SK-N-SH (cell line): ENCODE measurements at regions not wholly inside any gene's neighbourhood (a gene's known extent, or its start where the extent isn't known, plus 50 kb on each side); places are given as distances from the start of the nearest gene placed in this dataset.

Source experiments
- CTCF ChIA-PET: fragments of 300-600, 350-600 bp; formaldehyde crosslinking; extraction: SDS; loops from one replicate; lab custom pipeline; 2021; lab: Yijun Ruan, JAX
- POLR2A ChIA-PET: fragments of 350-600 bp; sonication (Branson Sonifier 250); formaldehyde crosslinking; extraction: SDS; loops from one replicate; lab custom pipeline; 2020; ENCODE audit warnings: antibody characterized with exemption, inconsistent platforms; lab: Yijun Ruan, JAX
- DNase-seq: peaks from one replicate; pipeline ENCODE4 v3.0.0; 2012
- H2AFZ ChIP-seq: fragments of 200-600 bp; sonication (generic); 2 replicates; pipeline ENCODE4 v1.8.1; 2016; ENCODE audit warnings: antibody characterized with exemption, mild to moderate bottlenecking, low read depth
- H3F3A ChIP-seq: fragments of 200-600 bp; sonication (generic); replicated peaks from 2 replicates; pipeline ENCODE3; 2016; ENCODE audit warnings: antibody characterized with exemption, mild to moderate bottlenecking; ENCODE audit not compliant: insufficient read depth
- H3K27ac ChIP-seq, 2 experiments: fragments of 200-500 bp in 1 of 2; fragments of 200-600 bp in 1 of 2; sonication (Bioruptor generic) in 1 of 2; sonication (generic), shearing (Covaris generic) in 1 of 2; 2 replicates each; pipeline versions ENCODE4 v1.5.1 to v1.6.1; 2014 to 2016; ENCODE audit warnings: low read depth in 2 of 2, inconsistent platforms in 1 of 2, low read length in 1 of 2, mild to moderate bottlenecking in 1 of 2, mixed read lengths in 1 of 2
- H3K27me3 ChIP-seq: fragments of 200-600 bp; sonication (generic), shearing (Covaris generic); 2 replicates; pipeline ENCODE4 v1.6.1; 2016; ENCODE audit warnings: mixed run types; ENCODE audit not compliant: insufficient read depth
- H3K36me3 ChIP-seq, 2 experiments: fragments of 200-500 bp in 1 of 2; fragments of 200-600 bp in 1 of 2; sonication (Bioruptor generic) in 1 of 2; sonication (generic) in 1 of 2; replicated peaks in 1 of 2; 2 replicates each; pipeline versions ENCODE3 to v1.5.1; 2014 to 2016; ENCODE audit warnings: low read length in 1 of 2, mild to moderate bottlenecking in 1 of 2; ENCODE audit not compliant: insufficient read depth in 2 of 2, control insufficient read depth in 1 of 2
- H3K4me1 ChIP-seq, 2 experiments: fragments of 200-500 bp in 1 of 2; fragments of 200-600 bp in 1 of 2; sonication (Bioruptor generic) in 1 of 2; sonication (generic), shearing (Covaris generic) in 1 of 2; 2 replicates each; pipeline versions ENCODE4 v1.5.1 to v1.6.1; 2014 to 2016; ENCODE audit warnings: low read depth in 1 of 2, low read length in 1 of 2, mixed run types in 1 of 2; ENCODE audit not compliant: insufficient read depth in 2 of 2, control insufficient read depth in 1 of 2
- H3K4me2 ChIP-seq: fragments of 200-600 bp; sonication (generic), shearing (Covaris generic); 2 replicates; pipeline ENCODE4 v1.6.1; 2017; ENCODE audit warnings: mixed run types
- H3K4me3 ChIP-seq, 2 experiments: fragments of 200-500 bp in 1 of 2; fragments of 200-600 bp in 1 of 2; sonication (Bioruptor generic) in 1 of 2; sonication (generic), shearing (Covaris generic) in 1 of 2; 2 replicates each; pipeline versions ENCODE4 v1.5.1 to v1.8.1; 2014 to 2016; ENCODE audit warnings: low read depth in 2 of 2, inconsistent platforms in 1 of 2, low read length in 1 of 2, mild to moderate bottlenecking in 1 of 2, mixed read lengths in 1 of 2, moderate library complexity in 1 of 2
- H3K79me2 ChIP-seq: fragments of 200-600 bp; sonication (generic); 2 replicates; pipeline ENCODE4 v1.8.1; 2017; ENCODE audit warnings: mild to moderate bottlenecking; ENCODE audit not compliant: insufficient read depth
- H3K9ac ChIP-seq: fragments of 200-600 bp; sonication (generic); 2 replicates; pipeline ENCODE4 v1.6.1; 2017; ENCODE audit warnings: mixed run types
- H3K9me2 ChIP-seq: fragments of 200-600 bp; sonication (generic); 2 replicates; pipeline ENCODE4 v1.6.1; 2017; ENCODE audit warnings: mixed run types
- H3K9me3 ChIP-seq: fragments of 200-600 bp; sonication (generic); 2 replicates; pipeline ENCODE4 v1.6.1; 2017; ENCODE audit warnings: mixed run types, mild to moderate bottlenecking, moderate library complexity
- H4K20me1 ChIP-seq: fragments of 200-600 bp; sonication (generic); 2 replicates; pipeline ENCODE4 v1.6.1; 2017; ENCODE audit warnings: mild to moderate bottlenecking, mixed run types; ENCODE audit not compliant: insufficient read depth
- EP300 ChIP-seq, 2 experiments: IDR thresholded peaks; 2 replicates each; pipeline versions ENCODE4 v1.4.0 to v1.6.1; 2012; ENCODE audit warnings: borderline replicate concordance in 1 of 2, low read depth in 1 of 2, low read length in 1 of 2
- FOXJ3 ChIP-seq: sonication (generic); formaldehyde crosslinking; IDR thresholded peaks from 2 replicates; pipeline ENCODE4 v1.5.1; 2020; ENCODE audit warnings: mild to moderate bottlenecking, missing genetic modification reagents
- GABPA ChIP-seq: IDR thresholded peaks from 2 replicates; pipeline ENCODE4 v1.4.0; 2012; ENCODE audit warnings: low read depth, mild to moderate bottlenecking
- MEF2A ChIP-seq: IDR thresholded peaks from 2 replicates; pipeline ENCODE4 v1.4.0; 2012; ENCODE audit warnings: low read depth, borderline replicate concordance
- MXI1 ChIP-seq: IDR thresholded peaks from 2 replicates; pipeline ENCODE4 v1.6.1; 2012; ENCODE audit warnings: mild to moderate bottlenecking, low read depth, low read length, improper control_type of control experiment
- NRF1 ChIP-seq: IDR thresholded peaks from 2 replicates; pipeline ENCODE4 v1.6.1; 2012; ENCODE audit warnings: low read depth, mild to moderate bottlenecking, low read length
- RAD21 ChIP-seq: IDR thresholded peaks from 2 replicates; pipeline ENCODE4 v1.6.1; 2012; ENCODE audit warnings: mild to moderate bottlenecking, low read length
- RCOR1 ChIP-seq: fragments of 150-350 bp; IDR thresholded peaks from 2 replicates; pipeline ENCODE4 v1.6.1; 2017; ENCODE audit warnings: antibody characterized with exemption, low read length
- RXRA ChIP-seq: IDR thresholded peaks from 2 replicates; pipeline ENCODE4 v1.4.0; 2012; ENCODE audit warnings: low read depth, mild to moderate bottlenecking, borderline replicate concordance
- SMC3 ChIP-seq: IDR thresholded peaks from 2 replicates; pipeline ENCODE4 v1.6.1; 2012; ENCODE audit warnings: low read depth, low read length, improper control_type of control experiment
- TEAD4 ChIP-seq: IDR thresholded peaks from 2 replicates; pipeline ENCODE4 v1.4.0; 2012; ENCODE audit warnings: mild to moderate bottlenecking, borderline replicate concordance; ENCODE audit not compliant: insufficient read depth
- YY1 ChIP-seq: IDR thresholded peaks from 2 replicates; pipeline ENCODE4 v1.4.0; 2012; ENCODE audit warnings: low read depth, mild to moderate bottlenecking
- ZBTB33 ChIP-seq: IDR thresholded peaks from 2 replicates; pipeline ENCODE4 v1.4.0; 2012; ENCODE audit warnings: low read depth, borderline replicate concordance
- WGBS: methylation state at CpG from one replicate; pipeline ENCODE4 v1.1.6; 2017; ENCODE audit warnings: low lambda C conversion rate; 5-methylcytosine and 5-hydroxymethylcytosine counted together
- TF ChIP-seq, protein P1 (sequence below): fragments of 150-350 bp; IDR thresholded peaks from 2 replicates; pipeline ENCODE4 v1.6.1; 2017; ENCODE audit warnings: antibody characterized with exemption, low read length, low read depth, borderline replicate concordance
- TF ChIP-seq, protein P2 (sequence below): fragments of 200-600 bp; sonication (generic); IDR thresholded peaks from 2 replicates; pipeline ENCODE4 v1.6.1; 2017; ENCODE audit warnings: antibody characterized with exemption, mild to moderate bottlenecking, moderate library complexity
- TF ChIP-seq, protein P3 (sequence below): IDR thresholded peaks from 2 replicates; pipeline ENCODE4 v1.4.0; 2012; ENCODE audit warnings: low read depth, borderline replicate concordance
- TF ChIP-seq, protein P4 (sequence below): IDR thresholded peaks from 2 replicates; pipeline ENCODE4; 2012

DNA sequence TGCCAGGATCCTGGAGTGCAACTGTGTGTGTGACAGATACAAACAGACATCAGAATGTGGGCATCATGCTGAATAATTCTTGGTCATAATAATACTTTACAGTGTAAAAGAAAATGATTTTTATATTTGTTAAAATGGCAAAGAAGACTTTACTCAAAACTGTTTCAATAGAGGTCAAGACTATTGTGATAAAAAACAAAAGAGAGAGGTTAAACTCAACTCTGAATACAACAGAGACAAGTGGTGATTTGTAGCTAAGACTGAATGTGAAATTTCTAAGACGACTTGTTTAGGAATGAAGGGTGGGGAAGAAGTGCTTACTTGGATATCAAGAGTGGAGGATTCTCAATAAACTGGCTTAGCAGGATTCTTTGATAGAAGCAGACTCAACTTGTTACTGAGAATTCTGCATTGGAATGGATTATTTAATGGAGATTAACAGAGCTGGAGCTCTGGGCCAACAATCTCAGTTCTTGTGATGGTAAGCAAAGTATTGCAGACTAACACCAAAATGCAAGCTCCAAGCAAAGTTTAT is 457.4 kb upstream of the CDH18 start:
- POLR2A ChIA-PET: no interaction called here

More for the DNA sequence above, 457.4 kb upstream of the CDH18 start:
- TF ChIP-seq, protein P1, sequence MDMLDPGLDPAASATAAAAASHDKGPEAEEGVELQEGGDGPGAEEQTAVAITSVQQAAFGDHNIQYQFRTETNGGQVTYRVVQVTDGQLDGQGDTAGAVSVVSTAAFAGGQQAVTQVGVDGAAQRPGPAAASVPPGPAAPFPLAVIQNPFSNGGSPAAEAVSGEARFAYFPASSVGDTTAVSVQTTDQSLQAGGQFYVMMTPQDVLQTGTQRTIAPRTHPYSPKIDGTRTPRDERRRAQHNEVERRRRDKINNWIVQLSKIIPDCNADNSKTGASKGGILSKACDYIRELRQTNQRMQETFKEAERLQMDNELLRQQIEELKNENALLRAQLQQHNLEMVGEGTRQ: no peak
- no peak for TF ChIP-seq FOXJ3 (CRISPR knock-in tag)
- no peak for TF ChIP-seq ZBTB33
- TF ChIP-seq YY1: no peak
- TF ChIP-seq RAD21: no peak
- no peak for TF ChIP-seq MEF2A
- TF ChIP-seq, protein P2, sequence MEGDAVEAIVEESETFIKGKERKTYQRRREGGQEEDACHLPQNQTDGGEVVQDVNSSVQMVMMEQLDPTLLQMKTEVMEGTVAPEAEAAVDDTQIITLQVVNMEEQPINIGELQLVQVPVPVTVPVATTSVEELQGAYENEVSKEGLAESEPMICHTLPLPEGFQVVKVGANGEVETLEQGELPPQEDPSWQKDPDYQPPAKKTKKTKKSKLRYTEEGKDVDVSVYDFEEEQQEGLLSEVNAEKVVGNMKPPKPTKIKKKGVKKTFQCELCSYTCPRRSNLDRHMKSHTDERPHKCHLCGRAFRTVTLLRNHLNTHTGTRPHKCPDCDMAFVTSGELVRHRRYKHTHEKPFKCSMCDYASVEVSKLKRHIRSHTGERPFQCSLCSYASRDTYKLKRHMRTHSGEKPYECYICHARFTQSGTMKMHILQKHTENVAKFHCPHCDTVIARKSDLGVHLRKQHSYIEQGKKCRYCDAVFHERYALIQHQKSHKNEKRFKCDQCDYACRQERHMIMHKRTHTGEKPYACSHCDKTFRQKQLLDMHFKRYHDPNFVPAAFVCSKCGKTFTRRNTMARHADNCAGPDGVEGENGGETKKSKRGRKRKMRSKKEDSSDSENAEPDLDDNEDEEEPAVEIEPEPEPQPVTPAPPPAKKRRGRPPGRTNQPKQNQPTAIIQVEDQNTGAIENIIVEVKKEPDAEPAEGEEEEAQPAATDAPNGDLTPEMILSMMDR: no peak
- TF ChIP-seq, protein P3, sequence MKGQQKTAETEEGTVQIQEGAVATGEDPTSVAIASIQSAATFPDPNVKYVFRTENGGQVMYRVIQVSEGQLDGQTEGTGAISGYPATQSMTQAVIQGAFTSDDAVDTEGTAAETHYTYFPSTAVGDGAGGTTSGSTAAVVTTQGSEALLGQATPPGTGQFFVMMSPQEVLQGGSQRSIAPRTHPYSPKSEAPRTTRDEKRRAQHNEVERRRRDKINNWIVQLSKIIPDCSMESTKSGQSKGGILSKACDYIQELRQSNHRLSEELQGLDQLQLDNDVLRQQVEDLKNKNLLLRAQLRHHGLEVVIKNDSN: no peak
- no peak for TF ChIP-seq RXRA
- no peak for TF ChIP-seq TEAD4
- no peak for TF ChIP-seq SMC3
- no peak for TF ChIP-seq GABPA
- no peak for TF ChIP-seq NRF1
- no peak for TF ChIP-seq RCOR1
- no peak for TF ChIP-seq EP300 (IDR thresholded peaks at IDR 0.05; ENCODE audit: borderline replicate concordance in 1 of 2, low read depth in 1 of 2, low read length in 1 of 2)
- TF ChIP-seq, protein P4, sequence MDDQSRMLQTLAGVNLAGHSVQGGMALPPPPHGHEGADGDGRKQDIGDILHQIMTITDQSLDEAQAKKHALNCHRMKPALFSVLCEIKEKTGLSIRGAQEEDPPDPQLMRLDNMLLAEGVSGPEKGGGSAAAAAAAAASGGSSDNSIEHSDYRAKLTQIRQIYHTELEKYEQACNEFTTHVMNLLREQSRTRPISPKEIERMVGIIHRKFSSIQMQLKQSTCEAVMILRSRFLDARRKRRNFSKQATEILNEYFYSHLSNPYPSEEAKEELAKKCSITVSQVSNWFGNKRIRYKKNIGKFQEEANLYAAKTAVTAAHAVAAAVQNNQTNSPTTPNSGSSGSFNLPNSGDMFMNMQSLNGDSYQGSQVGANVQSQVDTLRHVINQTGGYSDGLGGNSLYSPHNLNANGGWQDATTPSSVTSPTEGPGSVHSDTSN: no peak
- no peak for TF ChIP-seq MXI1
- no peaks in the 10 kb centered on the region for H3F3A ChIP-seq
- no peaks in the 10 kb centered on the region for H3K4me1 ChIP-seq
- H3K79me2 ChIP-seq: no peaks in the 10 kb centered on the region
- H3K27ac ChIP-seq: no peak overlapping the region
- no peak overlapping the region for H3K4me3 ChIP-seq
- H4K20me1 ChIP-seq: no peaks in the 10 kb centered on the region
- WGBS: 0% methylated on average over 1 of the region's 1 CpG
- DNase-seq: no peak
- no peaks in the 10 kb centered on the region for H3K9me3 ChIP-seq
- H3K36me3 ChIP-seq: no peaks in the 10 kb centered on the region
- no peaks in the 10 kb centered on the region for H3K9me2 ChIP-seq
- H3K9ac ChIP-seq: no peak overlapping the region
- CTCF ChIA-PET: no interaction called here
- H2AFZ ChIP-seq: no peak overlapping the region
- H3K27me3 ChIP-seq: no peaks in the 10 kb centered on the region
- no peak overlapping the region for H3K4me2 ChIP-seq
